Central memory CD8-positive, alpha-beta T cell (primary cell): ENCODE measurements at regions not wholly inside any gene's neighbourhood (a gene's known extent, or its start where the extent isn't known, plus 50 kb on each side); places are given as distances from the start of the nearest gene placed in this dataset.

Experiments used
- ATAC-seq: fragments of 150-1000 bp; cut with Tn5 transposase; replicated peaks from 2 replicates; pipeline ENCODE4 v1.10.0; 2022; ENCODE audit warnings: mild to moderate bottlenecking, moderate FRiP score, moderate number of reproducible peaks; ENCODE audit not compliant: poor library complexity, severe bottlenecking; ENCODE audit errors: extremely low read depth
- DNase-seq, 2 donors: peaks; one replicate each; pipeline ENCODE4 v3.0.0; 2021; ENCODE audit warnings: low spot score in 2 of 2
- H3K27ac Mint-ChIP-seq: one replicate; pipeline ENCODE4 v1.8.0; 2022; ENCODE audit warnings: low read depth, mild to moderate bottlenecking, moderate library complexity, mixed read lengths
- H3K27me3 Mint-ChIP-seq: one replicate; pipeline ENCODE4 v1.8.0; 2022; ENCODE audit warnings: mixed read lengths
- H3K36me3 Mint-ChIP-seq: one replicate; pipeline ENCODE4 v1.8.0; 2022; ENCODE audit warnings: mild to moderate bottlenecking, moderate library complexity, mixed read lengths; ENCODE audit not compliant: insufficient read depth
- H3K4me1 Mint-ChIP-seq: one replicate; pipeline ENCODE4 v1.8.0; 2022; ENCODE audit warnings: mixed read lengths
- H3K4me3 Mint-ChIP-seq: one replicate; pipeline ENCODE4 v1.8.0; 2022; ENCODE audit warnings: mild to moderate bottlenecking, moderate library complexity, mixed read lengths
- H3K9me3 Mint-ChIP-seq: one replicate; pipeline ENCODE4 v1.8.0; 2022; ENCODE audit warnings: mixed read lengths

GRCh38 chr6:971981-972640 lies 279.2 kb upstream of the EXOC2 start:
- peaks cover 28% of the 10 kb centered on the region for H3K27me3 Mint-ChIP-seq
- no peak overlapping the region for H3K27ac Mint-ChIP-seq
- ATAC-seq (no peak), DNase-seq (no peak)
- peaks cover 11% of the 10 kb centered on the region for H3K9me3 Mint-ChIP-seq
- no peaks in the 10 kb centered on the region for H3K4me1 Mint-ChIP-seq
- no peak overlapping the region for H3K4me3 Mint-ChIP-seq
- no peaks in the 10 kb centered on the region for H3K36me3 Mint-ChIP-seq

- no peaks in the 10 kb centered on the region for H3K9me3 Mint-ChIP-seq
- no peaks in the 10 kb centered on the region for H3K4me1 Mint-ChIP-seq
- H3K27me3 Mint-ChIP-seq: peaks cover 36% of the 10 kb centered on the region
- ATAC-seq (no peak), DNase-seq (no peak)
- H3K27ac Mint-ChIP-seq: no peak overlapping the region
- H3K4me3 Mint-ChIP-seq: no peak overlapping the region
- H3K36me3 Mint-ChIP-seq: no peaks in the 10 kb centered on the region
Measured at GRCh38 chr6:968791-969190, 275.9 kb upstream of the EXOC2 start.

- DNase-seq (no peak), ATAC-seq (no peak)
- no peaks in the 10 kb centered on the region for H3K4me1 Mint-ChIP-seq
- no peaks in the 10 kb centered on the region for H3K36me3 Mint-ChIP-seq
- peaks cover 47% of the 10 kb centered on the region for H3K27me3 Mint-ChIP-seq
- H3K4me3 Mint-ChIP-seq: no peak overlapping the region
- no peaks in the 10 kb centered on the region for H3K9me3 Mint-ChIP-seq
- no peak overlapping the region for H3K27ac Mint-ChIP-seq
Measured at GRCh38 chr6:967701-968100, 274.8 kb upstream of the EXOC2 start.

GRCh38 chr6:965343-965742 lies 272.4 kb upstream of the EXOC2 start:
- H3K4me1 Mint-ChIP-seq: no peaks in the 10 kb centered on the region
- no peak overlapping the region for H3K4me3 Mint-ChIP-seq
- no peaks in the 10 kb centered on the region for H3K36me3 Mint-ChIP-seq
- peaks cover 61% of the 10 kb centered on the region for H3K27me3 Mint-ChIP-seq
- DNase-seq (no peak), ATAC-seq (no peak)
- H3K9me3 Mint-ChIP-seq: no peaks in the 10 kb centered on the region
- H3K27ac Mint-ChIP-seq: no peak overlapping the region

- no peak for DNase-seq
- ATAC-seq: no peak
- Mint-ChIP-seq H3K4me3 (no peak overlapping the region), H3K36me3 (no peaks in the 10 kb centered on the region), H3K27ac (no peak overlapping the region), H3K4me1 (no peaks in the 10 kb centered on the region), H3K9me3 (no peaks in the 10 kb centered on the region), H3K27me3 (peaks cover 47% of the 10 kb centered on the region)
Measured at GRCh38 chr6:963456-963855, 270.5 kb upstream of the EXOC2 start.

GRCh38 chr6:961407-961960 lies 268.5 kb upstream of the EXOC2 start:
- Mint-ChIP-seq H3K27me3 (peaks cover 44% of the 10 kb centered on the region), H3K9me3 (no peaks in the 10 kb centered on the region), H3K36me3 (no peaks in the 10 kb centered on the region), H3K4me1 (no peaks in the 10 kb centered on the region), H3K27ac (no peak overlapping the region), H3K4me3 (no peak overlapping the region)
- DNase-seq: no peak
- no peak for ATAC-seq

GRCh38 chr6:960356-960755 lies 267.4 kb upstream of the EXOC2 start:
- no peak overlapping the region for H3K4me3 Mint-ChIP-seq
- H3K27me3 Mint-ChIP-seq: peaks cover 44% of the 10 kb centered on the region
- H3K9me3 Mint-ChIP-seq: no peaks in the 10 kb centered on the region
- H3K27ac Mint-ChIP-seq: no peak overlapping the region
- ATAC-seq (no peak), DNase-seq (no peak)
- no peaks in the 10 kb centered on the region for H3K4me1 Mint-ChIP-seq
- H3K36me3 Mint-ChIP-seq: no peaks in the 10 kb centered on the region

- no peaks in the 10 kb centered on the region for H3K36me3 Mint-ChIP-seq
- H3K4me3 Mint-ChIP-seq: no peak overlapping the region
- H3K27ac Mint-ChIP-seq: no peak overlapping the region
- no peak for DNase-seq
- H3K9me3 Mint-ChIP-seq: no peaks in the 10 kb centered on the region
- peaks cover 46% of the 10 kb centered on the region for H3K27me3 Mint-ChIP-seq
- no peaks in the 10 kb centered on the region for H3K4me1 Mint-ChIP-seq
- ATAC-seq: no peak
Measured at GRCh38 chr6:958488-958887, 265.5 kb upstream of the EXOC2 start.

- DNase-seq (no peak), ATAC-seq (no peak)
- Mint-ChIP-seq H3K9me3 (no peaks in the 10 kb centered on the region), H3K36me3 (no peaks in the 10 kb centered on the region), H3K27me3 (peaks cover 34% of the 10 kb centered on the region), H3K27ac (no peak overlapping the region), H3K4me3 (no peak overlapping the region), H3K4me1 (no peaks in the 10 kb centered on the region)
Measured at GRCh38 chr6:951399-952181, 258.7 kb upstream of the EXOC2 start.

GRCh38 chr6:947235-947934 lies 254.4 kb upstream of the EXOC2 start:
- no peak for ATAC-seq
- DNase-seq: no peak
- Mint-ChIP-seq H3K4me3 (no peak overlapping the region), H3K4me1 (no peaks in the 10 kb centered on the region), H3K27me3 (peaks cover 9% of the 10 kb centered on the region), H3K36me3 (no peaks in the 10 kb centered on the region), H3K9me3 (no peaks in the 10 kb centered on the region), H3K27ac (no peak overlapping the region)

- DNase-seq (no peak), ATAC-seq (no peak)
- Mint-ChIP-seq H3K4me1 (no peaks in the 10 kb centered on the region), H3K27ac (no peak overlapping the region), H3K36me3 (no peaks in the 10 kb centered on the region), H3K4me3 (no peak overlapping the region), H3K9me3 (no peaks in the 10 kb centered on the region), H3K27me3 (peaks cover 18% of the 10 kb centered on the region)
Measured at GRCh38 chr6:946546-946945, 253.6 kb upstream of the EXOC2 start.

GRCh38 chr6:939526-940252 lies 246.8 kb upstream of the EXOC2 start:
- peaks cover 77% of the 10 kb centered on the region for H3K27me3 Mint-ChIP-seq
- no peaks in the 10 kb centered on the region for H3K4me1 Mint-ChIP-seq
- no peak for DNase-seq
- H3K36me3 Mint-ChIP-seq: no peaks in the 10 kb centered on the region
- no peaks in the 10 kb centered on the region for H3K9me3 Mint-ChIP-seq
- no peak overlapping the region for H3K27ac Mint-ChIP-seq
- ATAC-seq: no peak
- H3K4me3 Mint-ChIP-seq: no peak overlapping the region
